ENCODE measurements at regions not wholly inside any gene's neighbourhood (a gene's known extent, or its start where the extent isn't known, plus 50 kb on each side); places are given as distances from the start of the nearest gene placed in this dataset.

GRCh38 chr4:156633847-156634246, 337.8 kb downstream of the PDGFC start (continued):
- no peak for TF ChIP-seq REST (IDR thresholded peaks at IDR 0.05; ENCODE audit: unreplicated experiment)
- TF ChIP-seq NANOG (IDR thresholded peaks at IDR 0.05; ENCODE audit: borderline replicate concordance), result no peak
- TF ChIP-seq CTCF (conservative IDR thresholded peaks at IDR 0.05; ENCODE audit: low read depth in 2 of 2), result no peak
- TF ChIP-seq ETS1 (IDR thresholded peaks at IDR 0.05), result no peak
- no peak for TF ChIP-seq STAT1 (IDR thresholded peaks at IDR 0.05; ENCODE audit: unreplicated experiment)
- TF ChIP-seq EZH2 (IDR thresholded peaks at IDR 0.05; ENCODE audit: low read depth, unreplicated experiment), result no peak
- TF ChIP-seq EZH2phosphoT487 (IDR thresholded peaks at IDR 0.05; ENCODE audit: unreplicated experiment), result no peak
- TF ChIP-seq ZNF331 (CRISPR knock-in tag; IDR thresholded peaks at IDR 0.05; ENCODE audit: low read depth), result no peak
- TF ChIP-seq CREB1 (CRISPR knock-in tag; IDR thresholded peaks at IDR 0.05; ENCODE audit: low read depth), result no peak
- no peak for TF ChIP-seq JUNB (IDR thresholded peaks at IDR 0.05; ENCODE audit: unreplicated experiment)

- Mint-ChIP-seq H3K36me3 (ENCODE audit: low read depth) (peaks cover 23% of the 10 kb centered on the region), H3K9me3 (peaks cover 31% of the 10 kb centered on the region), H3K4me3 (no peak overlapping the region), H3K4me1 (no peaks in the 10 kb centered on the region; the same call in 2 of the 3 replicates), H3K27ac (no peak overlapping the region), H3K27me3 (ENCODE audit: insufficient read depth, low read depth, poor library complexity) (no peaks in the 10 kb centered on the region)
- no peak overlapping the region for H2AFZ ChIP-seq
- no peak overlapping the region for H3K27ac ChIP-seq (ENCODE audit: low read depth)
- peaks cover 12% of the 10 kb centered on the region; the same call in 1 of the 2 replicates for H3K36me3 ChIP-seq (ENCODE audit: insufficient read depth)
- no peaks in the 10 kb centered on the region for H3F3A ChIP-seq (replicated peaks; ENCODE audit: low read depth)
- no peak overlapping the region for H3K4me3 ChIP-seq
- DNase-seq (ENCODE audit: low spot score) (no peak), ATAC-seq (no peak)
- no peaks in the 10 kb centered on the region for H4K20me1 ChIP-seq (replicated peaks; ENCODE audit: insufficient read depth)
- H3K79me2 ChIP-seq (replicated peaks; ENCODE audit: insufficient read depth), result no peaks in the 10 kb centered on the region
- no peak overlapping the region for H3K4me2 ChIP-seq
- peaks cover 12% of the 10 kb centered on the region for H3K9me2 ChIP-seq (ENCODE audit: insufficient read depth)
- no peaks in the 10 kb centered on the region for H3K27me3 ChIP-seq (ENCODE audit: insufficient read depth)
- TF ChIP-seq JUNB (IDR thresholded peaks at IDR 0.05; ENCODE audit: unreplicated experiment), result no peak
- H3K4me1 ChIP-seq (ENCODE audit: insufficient read depth), result no peaks in the 10 kb centered on the region
Observed at GRCh38 chr4:156628858-156629257, 342.7 kb downstream of the PDGFC start.

Measured in GM23338 (cell line).